HUDEP-2 (cell line): ENCODE measurements at regions not wholly inside any gene's neighbourhood (a gene's known extent, or its start where the extent isn't known, plus 50 kb on each side); places are given as distances from the start of the nearest gene placed in this dataset.
"Not testable (repeated sequence)": the region's sequence is repeated elsewhere in the genome, so short reads cannot be mapped to it uniquely, and the experiment has no call there.

Experiments
- DNase-seq, 76 experiments: peaks; one replicate each; lab custom pipeline; 2025; ENCODE audit not compliant: unreplicated experiment in 76 of 76; lab: John Stamatoyannopoulos, UW

GRCh38 chr18:56284319-56284718 lies 354.1 kb downstream of the TXNL1 start:
- no peak for DNase-seq

- DNase-seq, result no peak
Measured at GRCh38 chr18:56283316-56283715, 355.1 kb downstream of the TXNL1 start.

GRCh38 chr18:56282234-56283104 lies 355.9 kb downstream of the TXNL1 start:
- no peak for DNase-seq

GRCh38 chr18:56279816-56280215 lies 358.6 kb downstream of the TXNL1 start:
- DNase-seq, result not testable (repeated sequence)

- no peak for DNase-seq
Measured at GRCh38 chr18:56278421-56279003, 359.9 kb downstream of the TXNL1 start.

- DNase-seq, result no peak
Measured at GRCh38 chr18:56276466-56276865, 361.9 kb downstream of the TXNL1 start.

GRCh38 chr18:56273541-56274219 lies 364.7 kb downstream of the TXNL1 start:
- DNase-seq, result no peak

GRCh38 chr18:56270671-56271250 lies 367.6 kb downstream of the TXNL1 start:
- DNase-seq, result no peak

GRCh38 chr18:56269958-56270357 lies 368.4 kb downstream of the TXNL1 start:
- no peak for DNase-seq

- no peak for DNase-seq
Measured at GRCh38 chr18:56268952-56269351, 369.4 kb downstream of the TXNL1 start.

GRCh38 chr18:56267334-56267733 lies 371.1 kb downstream of the TXNL1 start:
- no peak for DNase-seq

GRCh38 chr18:56258178-56258577 lies 380.2 kb downstream of the TXNL1 start:
- no peak for DNase-seq

- DNase-seq, result no peak
Measured at GRCh38 chr18:56257205-56257604, 381.2 kb downstream of the TXNL1 start.

- DNase-seq, result no peak
Measured at GRCh38 chr18:56256659-56257058, 381.7 kb downstream of the TXNL1 start.

- no peak for DNase-seq
Measured at GRCh38 chr18:56255381-56255780, 383.0 kb downstream of the TXNL1 start.

- no peak for DNase-seq
Measured at GRCh38 chr18:56252456-56252855, 385.9 kb downstream of the TXNL1 start.

GRCh38 chr18:56248610-56249235 lies 389.7 kb downstream of the TXNL1 start:
- no peak for DNase-seq

- no peak for DNase-seq
Measured at GRCh38 chr18:56246916-56247315, 391.5 kb downstream of the TXNL1 start.

- DNase-seq, result no peak
Measured at GRCh38 chr18:56245866-56246580, 392.4 kb downstream of the TXNL1 start.

- no peak for DNase-seq
Measured at GRCh38 chr18:56240405-56240804, 398.0 kb downstream of the TXNL1 start.
